Suppressor macrophage treated with lipopolysaccharide for 4 hours (primary cell): ENCODE measurements at regions not wholly inside any gene's neighbourhood (a gene's known extent, or its start where the extent isn't known, plus 50 kb on each side); places are given as distances from the start of the nearest gene placed in this dataset.
A peak's percentile ranks its signal among the peaks of the same experiment; 100 is the strongest.
"Not testable (repeated sequence)": the region's sequence is repeated elsewhere in the genome, so short reads cannot be mapped to it uniquely, and the experiment has no call there.

ENCODE experiments used
- DNase-seq: peaks from one replicate; pipeline ENCODE4 v3.0.0-alpha.2; 2020

GRCh38 chr3:70736009-70736408, 423.6 kb upstream of the MDFIC2 start:
- DNase-seq = no peak

GRCh38 chr3:70734756-70735155, 422.3 kb upstream of the MDFIC2 start:
- no peak for DNase-seq

GRCh38 chr3:70731046-70731445, 418.6 kb upstream of the MDFIC2 start:
- no peak for DNase-seq

- no peak for DNase-seq
These were observed 417.4 kb upstream of the MDFIC2 start for GRCh38 chr3:70729845-70730244.

- no peak for DNase-seq
These were observed 415.9 kb upstream of the MDFIC2 start for GRCh38 chr3:70728311-70728710.

GRCh38 chr3:70726961-70727360, 414.5 kb upstream of the MDFIC2 start:
- no peak for DNase-seq

- no peak for DNase-seq
These were observed 413.9 kb upstream of the MDFIC2 start for GRCh38 chr3:70726096-70726938.

- no peak for DNase-seq
These were observed 409.6 kb upstream of the MDFIC2 start for GRCh38 chr3:70722018-70722417.

GRCh38 chr3:70716832-70717231, 404.4 kb upstream of the MDFIC2 start:
- DNase-seq = peak; percentile 9

GRCh38 chr3:70712449-70713082, 400.1 kb upstream of the MDFIC2 start:
- DNase-seq = no peak

GRCh38 chr3:70703305-70704102, 391.1 kb upstream of the MDFIC2 start:
- no peak for DNase-seq

- DNase-seq = no peak
These were observed 389.7 kb upstream of the MDFIC2 start for GRCh38 chr3:70702132-70702531.

GRCh38 chr3:70684701-70685100, 372.3 kb upstream of the MDFIC2 start:
- no peak for DNase-seq

GRCh38 chr3:70675810-70676209, 363.4 kb upstream of the MDFIC2 start:
- not testable (repeated sequence) for DNase-seq

- DNase-seq = no peak
These were observed 346.3 kb upstream of the MDFIC2 start for GRCh38 chr3:70658513-70659310.

GRCh38 chr3:70657454-70657853, 345.0 kb upstream of the MDFIC2 start:
- DNase-seq = no peak

GRCh38 chr3:70647823-70648222, 335.4 kb upstream of the MDFIC2 start:
- DNase-seq = no peak

- DNase-seq = no peak
These were observed 334.7 kb upstream of the MDFIC2 start for GRCh38 chr3:70647094-70647493.

GRCh38 chr3:70646635-70647034, 334.2 kb upstream of the MDFIC2 start:
- DNase-seq = no peak

- no peak for DNase-seq
These were observed 328.0 kb upstream of the MDFIC2 start for GRCh38 chr3:70640481-70640880.

GRCh38 chr3:70635301-70635700, 322.9 kb upstream of the MDFIC2 start:
- no peak for DNase-seq

- no peak for DNase-seq
These were observed 319.4 kb upstream of the MDFIC2 start for GRCh38 chr3:70631716-70632307.
